ENCODE measurements at regions not wholly inside any gene's neighbourhood (a gene's known extent, or its start where the extent isn't known, plus 50 kb on each side); places are given as distances from the start of the nearest gene placed in this dataset.
"Not testable (repeated sequence)": the region's sequence is repeated elsewhere in the genome, so short reads cannot be mapped to it uniquely, and the experiment has no call there.

- DNase-seq: not testable (repeated sequence)
Observed at GRCh38 chr4:9505341-9505740, 61.1 kb downstream of the DEFB131A start.

DNA sequence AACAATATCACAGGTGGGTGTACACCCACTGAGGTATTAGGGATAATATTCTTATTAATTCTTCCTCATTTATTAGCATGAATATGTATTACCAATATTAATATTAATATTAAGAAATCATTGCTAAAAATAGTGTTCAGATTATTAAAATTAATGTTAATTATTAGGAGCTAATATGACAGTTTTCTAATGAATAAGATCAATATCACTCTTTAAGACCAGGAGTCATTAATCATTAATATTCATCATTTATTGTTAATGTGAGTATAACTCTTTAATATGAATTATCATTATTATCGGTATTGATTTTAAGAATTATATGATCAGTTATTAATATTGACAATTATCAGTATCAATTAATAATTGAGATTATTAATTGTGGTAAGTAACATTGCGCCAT, 62.5 kb downstream of the DEFB131A start:
- DNase-seq: not testable (repeated sequence)

DNA sequence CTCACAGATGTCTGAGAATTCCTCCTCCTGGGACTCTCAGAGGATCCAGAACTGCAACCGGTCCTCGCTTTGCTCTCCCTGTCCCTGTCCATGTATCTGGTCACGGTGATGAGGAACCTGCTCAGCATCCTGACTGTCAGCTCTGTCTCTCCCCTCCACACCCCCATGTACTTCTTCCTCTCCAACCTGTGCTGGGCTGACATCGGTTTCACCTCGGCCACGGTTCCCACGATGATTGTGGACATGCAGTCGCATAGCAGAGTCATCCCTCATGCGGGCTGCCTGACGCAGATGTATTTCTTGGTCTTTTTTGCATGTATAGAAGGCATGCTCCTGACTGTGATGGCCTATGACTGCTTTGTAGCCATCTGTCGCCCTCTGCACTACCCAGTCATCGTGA, 68.7 kb downstream of the DEFB131A start:
- DNase-seq: not testable (repeated sequence)

DNA sequence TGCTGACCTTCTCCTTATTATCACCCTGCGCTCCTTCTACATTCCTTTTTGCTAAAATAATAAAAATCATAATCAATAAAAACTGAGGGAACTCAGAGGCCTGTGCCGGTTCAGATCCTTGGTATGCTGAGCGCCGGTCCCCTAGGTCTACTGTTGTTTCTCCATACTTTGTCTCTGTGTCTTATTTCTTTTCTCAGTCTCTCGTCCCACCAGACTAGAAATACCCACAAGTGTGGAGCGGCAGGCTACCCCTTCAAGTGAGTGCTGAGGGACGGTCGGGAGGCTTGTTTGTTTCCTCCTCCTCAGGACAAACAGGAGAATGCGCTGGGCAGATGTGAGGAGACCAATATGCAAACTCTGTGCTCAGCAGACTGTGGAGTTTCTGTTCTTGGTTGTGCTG, 75.4 kb downstream of the DEFB131A start:
- not testable (repeated sequence) for DNase-seq

DNA sequence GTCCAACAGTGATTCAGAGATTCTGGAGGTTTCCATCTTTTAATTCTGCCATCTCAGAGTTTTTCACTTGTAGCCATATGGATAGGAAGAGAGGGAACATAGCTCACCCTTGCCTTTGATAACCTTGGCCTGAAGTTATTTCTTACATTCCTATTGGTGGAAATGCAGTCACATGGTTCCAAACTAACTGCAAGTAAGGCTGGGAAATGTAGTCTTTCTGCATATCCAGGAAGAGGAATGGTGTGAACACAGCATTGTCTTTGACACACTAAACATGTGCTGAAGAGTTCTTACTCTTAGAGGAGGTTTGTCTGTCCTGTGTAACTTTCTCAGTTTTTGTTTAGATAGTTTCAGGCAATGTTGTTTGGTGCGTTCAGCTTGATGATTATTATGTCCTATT, 78.7 kb downstream of the DEFB131A start:
- peak; percentile 3 for DNase-seq

- not testable (repeated sequence) for DNase-seq
Observed at GRCh38 chr4:9524406-9524805, 80.2 kb downstream of the DEFB131A start.

GRCh38 chr4:9532134-9532862, 88.1 kb downstream of the DEFB131A start:
- DNase-seq: peak; percentile 76

GRCh38 chr4:9532863-9533192, 88.6 kb downstream of the DEFB131A start:
- not testable (repeated sequence) for DNase-seq

GRCh38 chr4:9537101-9537500, 92.9 kb downstream of the DEFB131A start:
- peak; percentile 62 for DNase-seq

- DNase-seq: not testable (repeated sequence)
Observed at GRCh38 chr4:9539939-9540520, 95.8 kb downstream of the DEFB131A start.

DNA sequence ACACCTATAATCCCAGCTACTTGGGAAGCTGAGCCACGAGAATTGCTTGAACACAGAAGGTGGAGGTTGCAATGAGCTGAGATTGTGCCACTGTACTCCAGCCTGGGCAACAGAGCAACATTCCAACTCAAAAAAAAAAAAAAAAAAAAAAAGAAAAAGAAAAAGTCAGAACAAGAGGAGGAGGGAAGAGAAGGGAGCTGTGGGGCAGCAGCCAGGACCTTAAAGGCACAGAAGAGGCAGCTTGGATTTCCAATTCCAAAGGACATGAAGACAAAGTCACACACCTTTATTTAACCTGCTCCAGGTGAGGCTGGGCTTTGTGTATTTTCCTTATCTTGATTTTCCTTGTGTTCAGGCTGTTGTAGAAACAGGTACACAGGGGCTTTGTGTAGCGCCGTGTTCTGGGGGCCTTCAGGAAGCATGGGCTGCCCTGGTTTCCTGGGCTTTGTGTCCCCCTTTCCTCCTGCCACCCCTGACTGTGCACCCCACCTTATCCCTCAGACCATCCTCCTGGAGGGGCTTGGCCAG, 97.2 kb downstream of the DEFB131A start:
- DNase-seq: not testable (repeated sequence)

- not testable (repeated sequence) for DNase-seq
Observed at GRCh38 chr4:9544851-9545250, 100.6 kb downstream of the DEFB131A start.

GRCh38 chr4:9547470-9547869, 103.3 kb downstream of the DEFB131A start:
- not testable (repeated sequence) for DNase-seq

DNA sequence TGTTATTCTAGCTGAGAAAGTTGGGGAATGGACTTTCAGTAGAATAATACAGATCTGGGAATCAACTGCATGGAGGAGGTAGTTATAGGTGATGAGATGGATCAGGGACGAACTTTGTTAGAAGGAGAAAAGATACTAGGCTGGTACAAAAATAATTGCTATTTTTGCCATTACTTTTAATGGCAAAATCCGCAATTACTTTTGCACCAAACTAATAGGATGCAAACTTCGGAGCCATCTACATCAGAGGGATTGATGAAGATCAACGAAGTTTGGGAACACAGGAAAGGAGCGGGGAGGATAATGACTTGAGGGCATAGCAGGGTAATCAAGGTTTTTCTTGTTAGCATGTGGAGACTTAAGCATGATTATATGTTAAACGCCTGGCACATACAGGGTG, 111.9 kb downstream of the DEFB131A start:
- DNase-seq: not testable (repeated sequence)

GRCh38 chr4:9577869-9578268, 133.7 kb downstream of the DEFB131A start:
- DNase-seq: not testable (repeated sequence)

GRCh38 chr4:9582880-9583279, 138.7 kb downstream of the DEFB131A start:
- DNase-seq: not testable (repeated sequence)

DNA sequence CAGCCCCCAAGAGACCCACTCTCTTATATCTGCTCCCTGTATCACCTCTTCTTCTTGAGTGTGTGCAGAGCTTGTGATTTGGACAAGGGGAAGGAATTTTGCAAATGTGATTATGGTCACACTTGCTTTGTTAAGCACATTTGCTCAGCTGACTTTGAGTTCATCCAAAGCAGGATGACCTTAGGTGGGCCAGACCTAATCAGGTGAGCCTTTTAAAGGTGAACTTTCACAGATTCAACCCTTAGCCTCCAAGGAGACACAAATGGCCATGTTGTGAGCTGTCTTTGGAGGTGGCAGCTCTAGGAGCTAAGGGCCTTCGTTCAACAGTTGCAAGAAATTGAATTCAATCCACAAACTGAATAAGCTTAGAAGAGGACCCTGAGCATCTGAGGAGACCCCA, 147.8 kb downstream of the DEFB131A start:
- no peak for DNase-seq

GRCh38 chr4:9594948-9595347, 150.7 kb downstream of the DEFB131A start:
- no peak for DNase-seq

- not testable (repeated sequence) for DNase-seq
Observed at GRCh38 chr4:9595531-9595930, 151.3 kb downstream of the DEFB131A start.

GRCh38 chr4:9599266-9599665, 155.1 kb downstream of the DEFB131A start:
- DNase-seq: no peak

DNA sequence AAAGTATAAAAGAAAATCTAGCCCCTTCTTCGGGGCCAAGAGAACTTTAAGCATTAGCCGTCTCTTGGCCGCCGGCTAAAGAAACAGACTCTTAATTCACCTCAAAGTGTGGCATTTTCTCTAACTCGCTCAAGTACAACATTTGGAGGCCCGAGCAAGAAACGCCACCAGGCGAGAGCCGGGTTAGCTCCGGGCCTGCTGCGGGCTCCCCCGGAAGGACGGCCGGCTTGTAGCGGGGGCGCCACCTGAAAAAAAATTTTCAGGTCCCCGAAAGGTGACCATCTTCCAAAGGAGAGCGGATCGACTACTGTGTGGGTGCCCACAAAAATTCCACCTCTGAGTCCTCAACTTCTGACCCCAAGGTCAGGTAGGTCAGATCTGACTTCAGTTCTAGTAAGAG, 156.0 kb downstream of the DEFB131A start:
- DNase-seq: no peak

DNA sequence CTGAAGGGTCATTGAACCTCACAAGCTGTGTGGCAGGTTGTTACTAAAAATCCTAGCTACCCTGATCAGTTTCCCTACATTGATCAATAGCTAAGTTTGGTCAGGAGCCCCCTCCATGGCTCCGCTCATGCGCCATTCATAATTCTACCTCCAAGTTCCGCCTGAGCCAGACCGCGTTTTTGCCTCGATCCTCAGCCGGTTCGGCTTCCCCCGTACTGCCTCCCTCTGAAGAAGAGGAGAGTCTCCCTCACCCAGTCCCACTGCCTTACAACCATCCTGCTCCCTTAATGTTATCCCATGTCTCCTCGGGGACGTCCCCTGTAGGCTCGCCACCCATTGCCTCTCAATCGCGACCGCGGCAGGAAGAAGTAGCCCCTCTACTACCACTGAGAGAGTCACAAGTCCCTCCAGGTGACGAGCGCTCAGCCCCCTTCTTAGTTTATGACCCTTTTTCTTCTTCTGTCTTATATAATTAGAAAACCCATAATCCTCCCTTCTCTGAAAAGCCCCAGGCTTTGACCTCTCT, 158.2 kb downstream of the DEFB131A start:
- DNase-seq: no peak

GRCh38 chr4:9604031-9604892, 160.0 kb downstream of the DEFB131A start:
- peak; percentile 1 for DNase-seq

Data from fibroblast of skin of back (primary cell).